GM19468 (cell line): ENCODE measurements at regions not wholly inside any gene's neighbourhood (a gene's known extent, or its start where the extent isn't known, plus 50 kb on each side); places are given as distances from the start of the nearest gene placed in this dataset.

Source experiments
- ATAC-seq: cut with Tn5 transposase; IDR thresholded peaks from one replicate; pipeline ENCODE4 v1.9.1; 2021; ENCODE audit warnings: mild to moderate bottlenecking, moderate library complexity, moderate number of reproducible peaks; ENCODE audit not compliant: unreplicated experiment; ENCODE audit errors: extremely low read depth

- ATAC-seq = no peak
These were observed 58.5 kb upstream of the IER5L start for GRCh38 chr9:129236441-129237145.

DNA sequence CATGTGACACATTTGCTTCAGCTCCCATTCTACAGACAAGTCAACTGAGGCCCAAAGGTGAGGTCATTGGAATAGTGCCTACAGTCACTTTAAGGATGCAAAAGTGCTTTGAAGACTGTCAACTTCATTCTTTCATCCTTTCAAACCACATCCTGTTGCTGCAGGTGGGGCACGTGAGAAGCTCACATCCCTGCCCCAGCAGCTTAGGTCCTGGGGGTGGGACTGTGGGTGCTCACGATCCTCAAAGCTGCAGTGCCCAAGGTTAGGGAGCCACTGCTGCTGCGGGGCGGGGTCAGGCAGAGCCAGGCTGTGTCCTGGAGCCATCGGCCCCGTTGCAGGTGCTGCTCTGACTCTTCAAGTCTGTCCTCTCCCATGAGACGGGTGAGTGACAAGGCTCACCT lies 57.9 kb upstream of the IER5L start:
- no peak for ATAC-seq

DNA sequence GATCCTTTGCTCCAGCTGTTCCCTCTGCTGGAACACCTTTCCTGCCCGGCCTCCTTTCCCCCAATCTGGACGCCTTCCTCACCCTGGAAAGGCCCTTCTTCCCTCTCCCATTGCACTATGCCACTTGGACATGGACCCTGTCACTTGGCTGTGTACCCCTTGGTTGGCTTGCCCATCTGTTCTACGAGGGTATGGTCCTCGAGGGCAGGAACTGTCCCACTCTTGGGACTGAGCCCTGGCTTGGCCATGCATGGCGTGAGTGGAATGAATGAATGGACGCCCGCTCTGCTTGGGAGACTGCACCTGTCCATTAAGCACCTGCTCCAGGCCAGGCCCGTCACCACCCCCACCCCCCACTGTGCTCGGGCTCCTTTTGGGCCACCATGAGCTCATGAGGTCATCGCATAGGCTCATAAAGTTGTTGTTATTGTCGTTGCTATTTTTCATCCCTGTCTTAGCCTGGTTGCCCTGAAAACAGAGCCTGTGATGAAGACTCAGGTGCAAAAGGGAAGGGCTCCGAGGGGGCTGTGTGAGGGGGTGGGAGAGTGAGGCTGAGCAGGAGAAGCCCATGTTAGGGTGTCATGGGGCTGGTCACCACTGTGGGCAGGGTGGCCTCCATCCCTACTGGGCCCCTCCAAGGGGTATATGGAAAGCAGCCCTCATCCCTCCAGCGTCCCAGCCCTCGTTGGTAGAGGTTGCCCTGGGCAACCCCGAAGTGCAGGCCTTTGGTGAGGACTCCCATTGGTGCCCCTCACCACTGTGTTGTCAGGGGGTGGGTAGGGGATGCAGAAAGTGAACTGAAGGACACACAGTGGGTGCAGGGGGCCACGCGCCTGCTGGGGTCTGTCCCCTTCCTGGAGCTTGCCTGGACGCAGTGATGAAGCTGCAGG lies 57.2 kb upstream of the IER5L start:
- ATAC-seq = no peak

DNA sequence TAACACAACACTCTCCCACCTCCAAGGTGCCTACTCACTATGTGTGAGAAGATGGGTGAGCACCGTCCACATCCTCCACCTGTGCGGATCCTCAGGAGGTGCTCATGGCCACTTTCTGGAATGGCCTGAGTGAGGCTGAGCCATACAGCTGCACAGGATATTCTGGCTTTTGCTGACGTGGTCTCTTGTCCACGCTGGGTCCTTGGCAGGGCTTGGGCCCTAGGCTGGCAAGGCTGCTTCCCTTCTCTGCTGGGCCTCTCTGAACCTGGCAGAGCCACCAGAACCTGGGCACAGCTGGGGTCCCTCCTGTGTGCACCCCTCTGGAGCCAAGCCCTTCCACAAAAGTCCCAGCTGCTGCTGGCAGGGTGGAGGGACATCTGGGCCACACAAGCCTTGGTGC lies 56.4 kb upstream of the IER5L start:
- no peak for ATAC-seq

DNA sequence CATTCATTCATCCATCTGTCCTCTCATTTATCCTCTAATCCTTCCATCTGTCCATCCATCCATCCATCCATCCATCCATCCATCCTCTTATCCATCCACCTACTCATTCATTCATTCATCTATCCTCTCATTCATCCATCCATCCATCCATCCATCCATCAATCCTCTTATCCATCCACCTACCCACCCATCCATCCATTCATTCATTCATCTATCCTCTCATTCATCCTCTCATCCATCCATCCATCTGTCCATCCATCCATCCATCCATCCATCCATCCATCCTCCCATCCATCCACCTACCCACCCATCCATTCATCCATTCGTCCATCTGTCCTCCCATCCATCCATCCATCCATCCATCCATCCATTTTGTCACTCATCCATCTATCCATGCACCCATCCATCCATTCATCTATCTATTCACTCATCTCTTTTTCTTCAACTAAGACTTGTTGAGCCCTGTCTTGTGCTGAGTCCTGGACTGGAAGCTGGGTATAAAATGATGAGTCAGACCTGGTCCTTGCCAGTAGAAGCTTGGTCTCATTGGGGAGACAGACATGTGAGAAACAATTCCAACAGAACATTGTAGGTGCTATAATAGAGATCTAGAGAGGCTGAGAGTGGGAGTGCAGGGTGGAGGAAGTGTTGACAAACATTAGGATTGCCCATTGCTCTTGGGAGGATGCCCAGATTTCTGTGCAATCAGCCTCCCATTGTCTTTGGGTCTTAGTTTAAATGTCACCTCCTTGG lies 55.0 kb upstream of the IER5L start:
- ATAC-seq = no peak

DNA sequence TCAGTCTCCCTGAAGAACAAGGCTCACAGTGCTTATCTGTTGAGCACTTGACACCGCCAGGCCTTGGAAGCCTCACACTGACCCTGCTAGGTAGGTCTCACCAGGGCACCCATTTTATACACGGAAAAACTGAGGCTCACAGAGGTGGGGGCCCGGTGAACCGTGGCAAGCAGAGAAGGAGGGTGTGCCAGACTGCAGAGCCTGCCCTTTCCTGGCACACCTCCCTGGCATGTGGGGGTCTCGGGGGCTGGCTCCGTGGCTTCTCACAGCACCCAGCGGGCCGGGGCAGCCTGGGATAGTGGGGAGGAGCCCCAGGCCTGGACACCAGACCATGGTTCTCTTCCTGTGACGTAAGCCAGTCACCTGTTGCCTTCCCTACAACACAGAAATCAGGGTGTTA lies 53.7 kb upstream of the IER5L start:
- ATAC-seq = no peak

GRCh38 chr9:129231022-129231739 lies 53.1 kb upstream of the IER5L start:
- no peak for ATAC-seq

DNA sequence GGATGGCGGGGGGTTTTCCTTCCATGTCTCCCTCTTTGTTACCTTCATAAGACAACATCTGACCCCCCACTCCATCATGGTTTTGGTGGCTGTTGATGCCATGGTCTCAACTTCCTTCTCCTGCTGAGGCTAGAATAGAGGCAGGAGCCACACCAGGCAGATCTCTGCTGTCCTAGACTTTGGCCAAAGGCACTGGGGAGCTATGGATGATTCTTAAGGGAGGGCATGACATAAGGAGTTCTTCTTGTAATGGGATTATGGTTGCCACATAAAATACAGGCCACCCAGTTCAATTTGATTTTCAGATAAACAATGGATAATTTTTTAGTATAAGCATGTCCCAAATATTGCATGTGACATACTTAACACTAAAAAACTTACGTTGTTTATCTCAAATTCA lies 52.2 kb upstream of the IER5L start:
- no peak for ATAC-seq
